Panc1 (cell line): ENCODE measurements at regions not wholly inside any gene's neighbourhood (a gene's known extent, or its start where the extent isn't known, plus 50 kb on each side); places are given as distances from the start of the nearest gene placed in this dataset.

Source experiments
- CTCF ChIP-seq: fragments of 450-650 bp; IDR thresholded peaks from 2 replicates; pipeline ENCODE4 v1.5.1; 2017; ENCODE audit warnings: mild to moderate bottlenecking
- POLR2AphosphoS5 ChIP-seq: IDR thresholded peaks from 2 replicates; pipeline ENCODE4 v1.6.1; 2012; ENCODE audit warnings: mild to moderate bottlenecking, low read depth, low read length, moderate library complexity
- REST ChIP-seq, 2 experiments: IDR thresholded peaks; 2 replicates each; pipeline ENCODE4 v1.6.1; 2011 to 2012; ENCODE audit warnings: low read depth in 2 of 2, control low read depth in 1 of 2, low read length in 1 of 2, mild to moderate bottlenecking in 1 of 2, moderate library complexity in 1 of 2; ENCODE audit not compliant: insufficient read depth in 1 of 2
- SIN3A ChIP-seq: IDR thresholded peaks from 2 replicates; pipeline ENCODE4 v1.6.1; 2012; ENCODE audit warnings: low read depth, mild to moderate bottlenecking, low read length, moderate library complexity, borderline replicate concordance; ENCODE audit not compliant: insufficient read depth
- TCF7L2 ChIP-seq: IDR thresholded peaks from 2 replicates; pipeline ENCODE4 v1.6.1; 2011; ENCODE audit warnings: mild to moderate bottlenecking, low read depth, low read length, inconsistent platforms

DNA sequence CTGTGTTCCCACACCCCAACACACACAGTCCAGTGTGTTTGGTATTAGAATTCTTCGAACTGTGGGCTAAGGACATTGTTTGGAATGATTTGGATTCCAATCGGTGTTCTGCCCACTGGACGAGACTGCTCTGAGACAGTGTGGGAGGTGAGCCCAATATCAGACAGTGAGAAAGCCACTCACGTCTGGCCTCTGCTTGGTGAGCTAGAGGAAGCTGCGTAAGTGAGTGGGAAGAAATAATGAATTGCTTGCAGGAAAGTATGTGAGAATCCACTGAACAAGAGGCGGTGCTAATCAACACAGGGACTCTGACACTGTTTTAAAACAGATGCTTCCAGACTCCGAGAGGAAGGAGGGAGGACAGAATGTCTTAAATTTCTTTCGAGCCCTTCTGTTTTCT lies 675.0 kb upstream of the ANKRD30A start:
- no peak for TF ChIP-seq CTCF
- TF ChIP-seq POLR2AphosphoS5: no peak
- TF ChIP-seq SIN3A: no peak
- no peak for TF ChIP-seq REST (IDR thresholded peaks at IDR 0.05; ENCODE audit: insufficient read depth in 1 of 2, low read depth in 2 of 2, low read length in 1 of 2)
- no peak for TF ChIP-seq TCF7L2
